C4-2B (cell line): ENCODE measurements at regions not wholly inside any gene's neighbourhood (a gene's known extent, or its start where the extent isn't known, plus 50 kb on each side); places are given as distances from the start of the nearest gene placed in this dataset.

Source experiments
- ZFX ChIP-seq: fragments of 450-650 bp; IDR thresholded peaks from 2 replicates; pipeline ENCODE4 v1.6.1; 2017
- TF ChIP-seq, protein P1 (sequence below): fragments of 450-650 bp; conservative IDR thresholded peaks from 2 replicates; pipeline ENCODE4 v1.5.1; 2017; ENCODE audit warnings: mild to moderate bottlenecking

DNA sequence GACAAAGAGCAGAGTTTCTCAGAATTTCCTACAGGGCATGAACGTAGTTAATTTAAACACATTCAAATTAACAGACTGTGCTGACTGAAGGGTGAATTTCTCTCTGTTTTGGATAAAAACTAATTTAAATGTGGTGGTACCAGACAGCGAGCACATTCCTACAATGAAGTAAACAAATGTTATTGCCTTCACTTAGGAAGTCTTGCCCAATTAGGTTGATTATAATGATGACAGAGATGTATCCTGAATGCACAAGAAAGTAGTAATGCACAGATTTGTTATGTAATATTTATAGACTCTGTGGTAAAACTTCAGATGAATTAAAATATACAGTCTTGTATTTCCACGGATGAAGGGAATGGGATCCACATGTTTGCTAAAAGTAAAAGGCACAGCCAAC lies 507.2 kb downstream of the EPHA4 start:
- TF ChIP-seq, protein P1, sequence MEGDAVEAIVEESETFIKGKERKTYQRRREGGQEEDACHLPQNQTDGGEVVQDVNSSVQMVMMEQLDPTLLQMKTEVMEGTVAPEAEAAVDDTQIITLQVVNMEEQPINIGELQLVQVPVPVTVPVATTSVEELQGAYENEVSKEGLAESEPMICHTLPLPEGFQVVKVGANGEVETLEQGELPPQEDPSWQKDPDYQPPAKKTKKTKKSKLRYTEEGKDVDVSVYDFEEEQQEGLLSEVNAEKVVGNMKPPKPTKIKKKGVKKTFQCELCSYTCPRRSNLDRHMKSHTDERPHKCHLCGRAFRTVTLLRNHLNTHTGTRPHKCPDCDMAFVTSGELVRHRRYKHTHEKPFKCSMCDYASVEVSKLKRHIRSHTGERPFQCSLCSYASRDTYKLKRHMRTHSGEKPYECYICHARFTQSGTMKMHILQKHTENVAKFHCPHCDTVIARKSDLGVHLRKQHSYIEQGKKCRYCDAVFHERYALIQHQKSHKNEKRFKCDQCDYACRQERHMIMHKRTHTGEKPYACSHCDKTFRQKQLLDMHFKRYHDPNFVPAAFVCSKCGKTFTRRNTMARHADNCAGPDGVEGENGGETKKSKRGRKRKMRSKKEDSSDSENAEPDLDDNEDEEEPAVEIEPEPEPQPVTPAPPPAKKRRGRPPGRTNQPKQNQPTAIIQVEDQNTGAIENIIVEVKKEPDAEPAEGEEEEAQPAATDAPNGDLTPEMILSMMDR = no peak
- no peak for TF ChIP-seq ZFX
